Stimulated activated CD4-positive, alpha-beta T cell treated with anti-CD3 and anti-CD28 coated beads, Interleukin-4, amount 100 ng/mL, for 1 hour (primary cell): ENCODE measurements at regions not wholly inside any gene's neighbourhood (a gene's known extent, or its start where the extent isn't known, plus 50 kb on each side); places are given as distances from the start of the nearest gene placed in this dataset.

Source experiments
- DNase-seq: peaks from one replicate; pipeline ENCODE4 v3.0.0-alpha.2; 2020

DNA sequence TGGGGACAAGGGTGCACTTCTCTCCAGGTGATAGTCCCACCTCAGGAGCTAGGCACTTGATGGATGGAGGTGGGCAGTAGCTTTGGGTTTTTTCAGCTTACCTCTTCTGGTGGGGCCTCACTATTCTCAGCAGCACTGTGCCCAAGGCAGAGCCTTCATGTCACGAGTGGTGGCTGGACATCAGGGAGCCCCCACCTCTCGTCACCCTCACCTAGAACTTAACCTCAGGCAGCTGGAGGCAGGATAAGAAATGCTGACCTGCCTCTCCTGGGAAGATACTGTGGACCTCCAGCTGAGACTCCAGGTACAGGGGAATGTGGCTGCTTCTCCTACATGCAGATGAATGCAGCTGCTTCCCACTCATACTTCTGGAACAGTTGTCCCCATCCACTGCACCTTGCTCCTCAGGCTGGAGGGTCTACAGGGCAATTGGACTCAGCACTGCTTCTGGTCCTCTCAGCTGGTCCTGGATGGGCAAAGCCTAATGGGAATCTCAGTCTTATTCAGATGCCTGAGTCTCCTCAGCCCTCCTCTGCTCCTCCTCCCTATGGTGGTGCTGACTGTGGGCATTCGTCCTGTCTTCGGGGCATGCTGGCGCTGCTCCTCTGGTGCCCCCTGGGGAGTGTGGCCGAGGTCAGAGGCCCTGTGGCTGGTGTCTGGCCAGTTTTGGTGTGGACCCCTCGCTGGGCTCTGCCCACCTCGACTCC lies 129.9 kb downstream of the KLF13 start:
- DNase-seq, result no peak

DNA sequence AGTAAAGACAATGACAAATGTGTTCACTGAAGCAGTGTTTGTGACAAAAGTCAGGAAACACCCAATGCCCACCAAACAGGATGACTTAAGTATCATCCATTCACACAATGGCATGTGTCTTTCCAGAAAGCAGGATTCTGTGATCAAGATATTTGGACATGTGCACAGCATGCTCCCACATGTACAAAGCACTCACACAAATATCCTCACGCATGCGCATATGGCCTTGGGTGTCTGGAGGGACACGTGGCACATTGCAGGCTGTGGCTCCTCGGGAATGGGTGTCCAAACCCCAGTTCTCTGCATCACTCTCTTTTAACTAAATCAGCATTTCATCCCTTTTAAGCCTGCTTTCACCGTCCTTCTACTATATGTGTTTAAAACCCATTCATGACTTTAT lies 130.5 kb downstream of the KLF13 start:
- no peak for DNase-seq

DNA sequence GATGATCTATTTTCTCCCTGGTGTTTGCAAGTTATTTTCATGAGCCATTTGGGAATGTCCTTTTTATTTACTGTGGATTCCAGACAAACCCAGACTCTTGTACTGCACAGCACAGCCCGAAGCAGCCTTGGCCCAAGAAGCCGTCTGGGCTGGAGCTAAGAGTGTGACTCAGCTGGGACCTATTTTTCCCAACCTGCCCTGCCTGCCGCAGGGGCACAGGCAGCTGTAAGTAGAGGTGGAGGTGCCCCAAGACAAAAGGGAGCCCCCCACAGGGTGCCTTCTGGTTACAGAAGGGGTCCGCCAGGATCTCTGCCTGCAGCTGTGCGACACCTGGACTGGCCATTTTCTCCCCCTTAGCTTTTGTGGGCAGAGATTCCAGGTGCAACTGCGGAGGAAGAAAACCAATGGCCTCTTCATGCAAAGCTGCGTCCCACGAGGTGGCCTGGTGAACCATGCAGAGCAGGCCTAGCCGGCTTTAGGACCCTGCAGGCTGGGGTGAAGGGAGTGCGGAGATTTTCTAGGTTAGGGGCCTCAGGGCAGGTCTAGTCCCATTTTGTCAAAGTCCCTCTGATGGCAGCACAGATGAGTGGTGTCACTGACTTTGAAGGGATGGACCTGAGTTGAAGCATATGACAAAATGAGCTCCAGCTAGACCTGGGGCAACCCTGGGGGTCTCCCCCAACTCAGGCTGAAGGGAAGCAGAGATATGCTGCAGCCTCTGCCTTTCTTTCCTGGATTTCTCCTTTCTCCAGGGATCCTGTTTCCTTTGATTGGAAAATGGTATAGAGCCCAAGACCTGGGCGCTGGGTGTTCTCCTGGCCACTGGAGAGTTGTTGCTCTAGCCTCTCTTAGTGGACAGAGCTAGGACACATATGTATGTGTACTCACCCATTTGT lies 131.2 kb downstream of the KLF13 start:
- DNase-seq, result no peak

DNA sequence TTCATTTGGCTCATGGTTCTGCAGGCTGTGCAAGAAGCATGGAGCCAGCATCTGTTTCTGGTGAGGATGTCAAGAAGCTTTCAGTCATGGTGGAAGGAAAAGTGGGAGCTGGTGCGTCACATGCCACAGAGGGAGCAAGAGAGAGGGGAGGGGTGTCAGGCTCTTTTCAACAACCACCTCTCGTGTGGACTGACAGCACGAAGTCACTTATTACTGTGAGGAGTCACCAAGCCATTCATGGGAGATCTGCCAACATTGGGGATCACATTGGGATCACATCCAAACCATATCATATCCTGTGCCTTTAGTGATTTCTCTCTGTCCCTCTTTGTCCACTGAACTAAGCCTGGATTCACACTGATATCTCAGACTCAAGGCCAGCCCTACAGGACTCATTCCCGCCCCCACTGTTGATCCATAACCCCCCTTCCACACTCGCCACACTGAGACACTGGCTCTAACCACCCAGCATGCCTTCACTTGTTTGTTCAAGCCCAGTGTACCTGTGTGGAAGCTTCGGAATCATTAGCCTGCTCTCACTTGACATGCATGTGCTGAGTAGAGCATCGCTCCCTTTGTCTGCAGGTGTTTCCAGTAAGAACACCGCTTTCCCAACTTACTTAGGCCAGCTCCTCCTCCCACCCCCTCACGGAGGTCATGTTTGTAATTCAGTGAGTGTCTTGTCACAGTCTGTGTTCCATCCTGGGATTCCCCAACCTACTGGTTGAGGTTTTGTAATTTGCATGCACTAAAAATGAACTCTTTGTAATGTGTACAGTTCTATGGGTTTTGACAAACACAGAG lies 132.2 kb downstream of the KLF13 start:
- peak; percentile 58 for DNase-seq

DNA sequence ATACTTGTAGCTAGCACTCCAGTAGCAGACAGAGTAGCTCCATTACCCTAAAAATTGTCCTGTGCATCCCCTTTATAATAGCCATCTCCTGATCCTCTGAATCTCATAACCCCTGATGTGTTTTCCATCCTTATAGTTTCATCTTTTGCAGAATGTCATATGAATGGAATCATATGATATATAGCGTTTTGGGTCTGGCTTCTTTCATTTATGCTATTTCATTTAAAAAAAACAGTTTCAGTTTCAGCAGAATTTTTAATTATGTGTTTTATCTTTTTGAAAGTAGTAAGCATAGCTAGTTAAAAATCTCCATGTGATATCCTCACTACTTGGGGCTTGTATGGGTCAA lies 132.7 kb downstream of the KLF13 start:
- DNase-seq, result no peak

DNA sequence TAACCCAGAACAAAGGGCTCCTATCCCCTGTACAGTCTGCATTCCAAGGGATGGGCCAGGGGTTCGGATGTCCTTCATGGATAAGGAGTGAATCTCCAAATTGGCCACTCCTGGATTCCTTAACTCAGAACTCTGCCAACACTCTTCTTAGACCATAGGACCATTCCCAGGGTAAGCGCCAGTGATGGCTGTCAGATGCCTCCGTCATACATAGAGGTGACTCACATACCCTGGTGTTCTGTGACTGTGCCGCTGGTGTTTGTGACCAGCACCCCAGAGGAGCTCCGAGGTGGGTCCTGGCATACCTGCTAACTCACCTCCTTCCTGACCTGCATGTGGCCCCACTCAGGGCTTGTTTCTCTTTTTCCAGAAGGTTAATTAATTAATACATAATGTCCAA lies 134.7 kb downstream of the KLF13 start:
- DNase-seq, result no peak

DNA sequence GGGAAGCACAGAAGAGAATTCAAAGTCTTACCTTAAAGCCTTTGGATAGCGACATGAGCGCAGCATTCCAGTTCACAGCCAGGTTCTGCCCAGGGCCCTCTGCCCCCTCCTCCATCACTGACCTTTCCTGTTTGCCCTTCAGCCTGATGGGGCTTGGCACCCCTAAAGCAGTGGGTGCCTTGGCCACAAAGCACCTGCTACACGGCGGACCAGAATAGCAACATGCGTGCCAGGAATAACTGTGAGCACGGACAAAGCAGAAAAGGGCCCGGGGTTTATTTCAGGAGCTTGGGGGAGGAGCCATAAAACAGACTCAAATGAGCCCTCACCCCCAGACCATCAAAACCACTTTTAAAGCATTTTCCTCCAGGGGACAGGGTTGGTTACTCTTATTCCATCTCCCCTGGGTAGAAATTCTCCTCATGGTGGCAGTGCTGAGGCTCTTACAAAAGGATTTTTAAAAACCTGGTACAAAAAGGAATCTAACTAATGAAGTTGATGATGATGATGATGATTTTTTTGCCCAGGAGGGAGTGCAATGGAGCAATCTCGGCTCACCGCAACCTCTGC lies 135.4 kb downstream of the KLF13 start:
- no peak for DNase-seq

DNA sequence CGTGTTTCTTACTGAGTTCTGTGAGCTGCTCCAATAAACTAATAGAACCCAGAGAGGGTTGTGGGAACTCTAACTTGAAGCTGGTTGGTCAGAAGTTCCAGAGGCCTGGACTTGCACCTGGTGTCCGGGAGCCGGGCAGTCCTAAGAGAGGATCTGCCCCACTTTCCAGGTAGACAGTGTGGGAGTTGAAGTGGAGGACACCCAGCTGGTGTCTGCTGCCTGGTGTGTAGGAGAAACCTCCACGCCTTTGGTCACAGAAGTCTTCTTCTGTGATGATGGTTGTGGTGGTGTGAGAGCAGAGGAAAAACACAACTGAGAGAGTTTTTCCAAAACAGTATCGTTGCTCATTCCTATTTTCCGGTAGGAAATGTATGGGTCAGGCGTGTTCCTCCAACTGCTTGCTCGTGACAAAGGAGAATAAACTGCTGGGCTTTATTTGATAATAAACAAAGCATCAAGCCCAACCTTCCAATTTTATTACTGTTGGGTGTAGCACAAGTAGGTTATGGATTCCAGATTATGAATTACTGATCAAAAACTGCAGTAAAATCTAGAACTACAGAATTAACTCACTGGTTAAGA lies 137.0 kb downstream of the KLF13 start:
- no peak for DNase-seq

DNA sequence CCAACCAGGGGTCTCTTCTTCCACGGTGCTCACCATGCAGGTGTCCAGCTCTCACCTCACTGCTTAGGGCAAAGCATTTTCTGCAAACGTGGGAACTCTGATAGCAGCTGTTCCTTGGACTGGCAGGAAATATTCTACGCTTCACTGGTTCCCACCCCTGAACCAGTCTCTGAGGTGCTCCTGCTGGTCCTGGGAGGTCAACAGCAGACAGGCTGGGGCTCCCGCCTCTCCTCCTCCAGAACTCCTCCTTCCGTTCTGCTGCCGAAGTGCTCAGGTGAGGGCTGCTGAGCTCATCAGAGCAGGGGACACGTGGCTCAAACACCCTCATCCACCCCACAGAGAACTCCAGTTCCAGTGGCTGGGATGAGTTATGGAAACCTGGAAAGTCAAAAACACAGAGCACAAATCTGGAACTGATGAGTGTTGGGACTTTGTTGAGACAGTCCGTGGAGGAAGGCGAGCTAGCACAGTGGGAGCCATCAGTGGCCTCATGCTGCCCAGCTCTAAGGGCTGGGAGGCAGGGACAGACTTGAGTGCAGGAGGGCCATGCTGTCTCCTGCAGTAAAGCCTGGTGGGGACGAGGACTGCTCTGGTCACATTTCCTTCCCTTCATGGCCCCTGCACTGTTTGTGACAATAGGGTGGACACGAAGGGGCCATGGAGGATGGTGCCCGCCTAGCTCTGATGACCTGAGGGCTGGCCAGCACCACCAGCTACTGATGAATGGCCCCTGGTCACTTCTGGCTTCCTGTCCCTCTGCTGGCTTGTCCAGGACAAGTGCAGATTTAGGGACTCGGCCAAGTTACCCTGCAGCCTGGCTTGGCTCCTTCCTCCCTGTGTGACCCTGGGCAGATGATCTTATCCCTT lies 137.8 kb downstream of the KLF13 start:
- no peak for DNase-seq

DNA sequence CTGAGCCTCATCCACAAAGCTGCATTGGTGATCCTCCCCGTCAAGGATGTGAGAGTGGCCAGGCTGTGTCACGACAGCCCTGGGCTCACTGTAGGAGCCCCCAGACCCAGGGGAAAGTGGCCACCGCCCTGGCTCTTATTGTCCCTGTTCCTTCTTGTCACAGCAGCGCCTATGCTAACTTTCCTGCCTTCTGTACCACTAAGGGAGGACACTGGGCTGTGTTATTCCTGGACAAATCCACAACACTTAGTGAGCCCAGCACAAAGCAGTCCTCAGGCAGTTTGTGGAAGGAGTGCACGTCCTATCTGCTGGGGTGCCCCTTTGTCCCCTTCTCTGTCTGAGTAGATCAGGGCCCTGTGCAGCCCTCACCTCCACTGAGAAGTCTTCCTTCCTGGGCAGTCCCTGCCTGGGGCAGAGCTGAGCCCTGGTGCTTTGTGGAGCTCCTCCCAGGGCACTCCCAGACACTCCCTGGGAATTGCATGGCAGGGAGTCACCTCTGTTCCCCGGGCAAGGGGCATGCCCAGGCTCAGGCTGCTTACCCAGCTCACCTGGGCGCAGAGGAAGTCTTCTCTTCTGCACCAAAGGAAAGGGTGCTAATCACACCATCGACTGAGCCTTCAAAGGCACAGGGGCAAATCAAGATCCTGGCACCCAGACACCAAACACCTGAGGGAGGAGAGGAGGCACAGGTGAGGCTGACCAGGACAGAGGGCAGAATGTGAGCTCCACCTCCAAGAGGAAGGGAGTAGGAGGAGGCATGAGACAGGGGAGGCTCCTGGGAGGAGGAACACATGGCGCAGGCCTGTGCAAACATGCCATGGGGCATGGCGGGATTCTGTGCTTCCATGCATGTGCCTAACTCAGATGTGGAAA lies 138.7 kb downstream of the KLF13 start:
- DNase-seq, result no peak

DNA sequence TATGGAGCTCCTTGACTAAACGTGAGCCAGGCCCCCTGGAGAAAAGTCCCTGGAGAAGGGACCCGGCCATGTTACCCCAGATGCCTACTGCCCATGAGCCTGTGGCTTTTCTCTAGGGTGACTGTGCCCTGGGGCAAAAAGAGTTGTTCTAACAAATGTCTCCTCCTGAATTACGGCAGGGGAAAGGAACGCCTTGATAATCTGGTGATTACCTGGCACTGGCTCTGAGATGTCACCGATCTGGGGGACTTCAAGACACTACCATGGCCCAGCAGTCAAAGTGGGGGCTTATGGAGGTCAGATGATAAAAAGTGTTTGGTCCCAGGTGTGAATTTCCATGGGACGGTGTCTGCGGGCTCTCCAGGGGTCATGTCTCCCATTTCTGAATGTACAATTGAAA lies 140.7 kb downstream of the KLF13 start:
- no peak for DNase-seq

DNA sequence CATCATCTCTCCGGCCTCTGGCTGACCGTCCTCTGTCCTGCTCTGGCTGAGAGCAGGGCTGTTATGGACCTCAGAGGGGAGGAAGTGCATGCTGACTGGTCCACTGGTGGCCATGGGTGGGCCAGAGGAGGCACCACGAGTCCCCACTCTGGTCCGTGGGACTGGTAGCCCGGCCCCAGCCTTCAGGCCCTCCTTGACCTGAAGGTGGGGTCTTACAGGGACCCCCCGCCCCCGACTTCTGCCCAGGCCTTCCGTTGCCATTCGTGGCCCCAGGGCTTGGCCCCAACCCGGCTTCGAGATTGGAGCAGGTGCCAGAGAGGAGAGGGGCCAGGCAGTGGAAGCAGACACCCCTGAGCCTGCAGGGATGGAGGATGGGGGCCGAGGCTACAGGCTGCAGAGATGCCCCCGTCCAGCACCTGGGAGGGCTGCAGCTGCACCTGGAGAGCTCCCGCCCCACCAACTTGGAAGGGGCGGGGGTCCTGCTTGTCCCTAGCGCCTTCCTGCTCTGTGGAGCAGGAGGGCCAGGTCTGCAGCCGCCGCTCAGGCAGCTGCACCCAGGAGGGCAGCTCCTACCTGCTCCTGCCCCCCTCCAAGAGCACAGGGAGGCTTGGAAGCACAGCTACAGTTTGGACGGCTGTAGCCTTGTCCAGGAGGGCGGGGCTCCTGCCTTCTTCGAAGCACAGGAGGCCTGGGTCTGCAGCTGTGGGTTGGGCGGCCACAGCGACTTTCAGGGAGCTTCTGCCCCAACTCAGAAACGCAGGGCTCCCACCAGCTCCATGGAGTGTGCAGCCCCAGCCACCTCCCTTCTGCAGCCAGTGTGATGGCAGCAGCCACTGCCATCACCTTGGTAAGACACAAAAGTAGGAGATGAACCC lies 142.5 kb downstream of the KLF13 start:
- DNase-seq, result no peak

DNA sequence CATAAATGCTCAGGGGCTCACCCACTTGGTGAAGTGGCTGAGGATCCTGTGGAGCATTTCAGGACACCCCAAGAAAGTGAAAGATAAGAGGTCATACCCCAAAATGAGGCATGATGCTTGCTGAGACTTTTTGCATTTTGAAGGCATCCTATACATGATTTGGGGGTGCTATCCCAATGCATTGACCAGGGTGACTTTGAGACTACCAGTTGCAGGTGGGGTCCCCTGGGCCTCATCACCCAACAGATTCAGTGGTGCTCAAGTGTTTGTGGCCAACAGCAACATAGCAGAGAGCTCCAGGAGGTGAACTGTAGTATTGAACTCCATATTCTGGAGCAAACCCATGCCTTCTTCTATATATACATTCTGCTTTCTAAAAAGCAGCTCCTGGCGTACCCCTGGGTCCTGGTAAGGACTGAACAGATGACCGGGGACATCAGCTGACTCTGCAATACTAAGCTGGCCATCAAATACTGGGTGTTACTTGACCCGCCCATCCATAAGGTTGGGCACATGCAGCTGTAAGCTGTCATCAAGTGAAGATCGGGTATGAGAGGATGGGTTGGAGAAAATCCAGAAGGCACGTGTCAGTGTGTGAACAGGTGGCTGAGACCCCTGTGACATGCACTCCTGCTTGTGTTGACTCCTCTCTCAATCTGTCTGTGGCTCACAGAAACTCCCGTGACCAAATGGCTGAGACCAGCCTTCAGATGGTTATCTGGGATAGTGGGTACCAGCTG lies 143.3 kb downstream of the KLF13 start:
- no peak for DNase-seq

DNA sequence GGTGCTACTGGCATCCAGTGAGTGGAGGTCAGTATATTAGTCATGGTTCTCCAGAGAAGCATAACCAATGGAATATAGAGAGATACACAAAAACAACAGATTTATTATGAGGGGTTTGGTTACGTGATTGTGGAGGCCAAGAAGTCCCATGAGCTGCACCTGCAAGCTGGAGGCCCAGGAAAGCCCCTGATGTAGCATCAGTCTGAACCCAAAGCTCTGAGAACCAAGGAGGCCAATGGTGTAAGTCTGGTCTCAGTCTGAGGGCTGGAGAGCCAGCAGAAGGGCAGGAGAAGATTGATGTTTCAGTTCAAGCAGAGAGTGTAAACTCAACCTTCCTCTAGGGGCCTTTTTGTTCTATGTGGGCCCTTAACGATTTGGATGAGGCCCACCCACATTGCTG lies 144.1 kb downstream of the KLF13 start:
- DNase-seq, result no peak

DNA sequence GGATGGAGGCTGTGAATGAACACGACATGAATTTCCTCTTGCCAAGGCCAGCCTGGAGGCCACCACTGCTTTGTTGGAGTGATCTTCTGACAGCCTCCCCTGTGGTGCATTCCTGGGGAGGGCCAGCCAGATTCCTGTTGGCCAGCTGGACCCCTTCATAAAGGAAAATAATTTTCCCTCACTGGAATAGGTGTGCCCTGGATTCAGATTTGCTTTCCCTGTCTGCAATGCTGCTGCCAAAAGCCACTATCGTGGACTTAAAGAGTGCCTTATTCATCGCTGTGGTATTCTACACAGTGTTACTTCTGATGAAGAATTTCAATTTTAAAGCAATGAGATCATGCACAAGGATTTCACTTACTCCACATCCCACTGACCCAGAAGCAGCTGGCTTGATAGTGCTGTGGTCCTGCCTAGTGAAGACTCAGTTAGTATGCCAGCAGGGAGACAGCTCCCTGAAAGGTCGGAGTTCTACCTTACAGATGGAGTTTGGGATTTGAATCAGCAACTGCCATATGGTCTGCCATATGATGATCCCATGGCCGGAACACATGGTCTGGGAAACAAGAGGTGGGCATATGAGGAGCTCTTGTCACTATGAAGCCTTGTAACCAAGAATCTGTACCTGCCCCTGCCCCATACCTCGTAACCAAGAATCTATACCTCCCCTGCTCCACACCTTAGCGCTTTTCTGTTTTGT lies 145.2 kb downstream of the KLF13 start:
- no peak for DNase-seq

DNA sequence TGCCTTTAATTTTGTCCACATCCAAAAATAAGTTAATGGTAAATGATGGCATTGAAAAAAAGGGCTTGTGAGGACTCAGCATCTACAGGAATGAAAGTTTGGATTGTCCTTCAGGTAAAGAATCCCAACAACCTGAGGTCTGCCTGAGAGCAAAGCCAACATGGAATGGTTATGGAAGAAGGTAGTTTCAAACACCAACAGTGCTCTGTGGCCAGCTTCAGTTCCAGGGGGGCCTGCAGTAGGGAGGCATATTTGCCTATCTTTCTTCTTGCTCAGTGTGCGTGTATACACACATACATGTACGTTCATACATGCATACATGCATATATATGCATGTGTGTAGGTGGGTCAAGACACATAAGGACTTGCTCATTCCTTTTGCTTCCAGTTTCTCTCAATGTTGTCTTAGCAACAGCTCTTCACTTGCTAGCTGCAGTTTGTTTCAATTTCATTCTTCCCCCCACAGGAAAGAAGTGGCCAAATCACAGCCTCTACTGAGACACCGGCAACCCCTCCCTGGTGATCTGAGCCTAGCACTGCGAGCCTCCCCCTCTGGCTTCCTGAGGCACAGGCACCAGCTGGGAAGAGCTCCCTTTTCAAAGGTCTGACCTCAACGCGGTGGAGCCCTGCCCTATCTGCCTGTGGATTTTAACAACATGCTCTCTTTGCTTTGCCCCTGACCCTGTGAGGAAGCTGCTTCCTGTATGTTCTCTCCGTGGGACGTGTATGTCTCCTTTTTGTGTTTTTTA lies 146.2 kb downstream of the KLF13 start:
- DNase-seq, result peak; percentile 47

DNA sequence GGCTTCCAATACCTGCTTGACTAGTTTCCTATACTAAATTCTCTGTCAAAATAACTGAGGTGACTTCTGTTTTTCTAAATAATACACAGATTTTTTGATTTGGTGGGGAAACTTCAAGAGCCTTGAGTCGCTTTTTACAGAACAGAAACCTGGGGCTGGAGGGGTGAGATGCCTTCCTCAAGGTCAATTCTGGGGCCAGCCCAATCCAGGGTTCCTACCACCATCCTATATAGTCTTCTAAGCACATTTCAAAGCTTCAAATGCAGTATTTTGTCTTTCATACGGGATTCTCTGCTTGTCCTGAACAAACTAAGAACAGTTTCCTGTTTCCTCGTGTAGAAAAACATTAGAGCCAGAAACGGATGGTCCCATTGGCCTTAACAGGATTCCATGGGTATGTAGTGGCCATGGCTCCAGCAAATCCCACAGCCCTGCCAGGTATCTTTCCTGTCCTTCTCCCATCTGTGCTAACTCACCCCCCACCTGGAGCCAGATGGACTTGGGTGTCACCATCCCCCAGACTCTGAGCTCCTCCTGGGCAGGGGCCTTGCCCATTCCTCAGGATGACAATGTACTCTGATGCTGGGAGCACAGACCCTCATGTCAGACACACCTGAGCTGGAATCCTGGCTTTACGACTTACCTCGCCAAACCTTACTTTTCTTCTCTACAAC lies 146.9 kb downstream of the KLF13 start:
- no peak for DNase-seq
